H1 (cell line): ENCODE measurements at regions not wholly inside any gene's neighbourhood (a gene's known extent, or its start where the extent isn't known, plus 50 kb on each side); places are given as distances from the start of the nearest gene placed in this dataset.

Experiments
- BCL11A ChIP-seq, 2 experiments: IDR thresholded peaks; one replicate each; pipeline ENCODE4 v1.6.1; 2011; ENCODE audit warnings: low read depth in 2 of 2, low read length in 2 of 2, mild to moderate bottlenecking in 2 of 2
- CEBPB ChIP-seq: IDR thresholded peaks from 2 replicates; pipeline ENCODE4 v1.6.1; 2012; ENCODE audit warnings: low read depth, low read length
- KDM1A ChIP-seq: fragments of 200-600, 300-600 bp; sonication (generic); IDR thresholded peaks from 2 replicates; pipeline ENCODE4 v1.7.1; 2016; ENCODE audit warnings: mild to moderate bottlenecking, low read length, borderline replicate concordance
- KDM5A ChIP-seq: fragments of 200-600 bp; IDR thresholded peaks from 2 replicates; pipeline ENCODE4 v1.7.1; 2012; ENCODE audit warnings: mild to moderate bottlenecking, low read length, inconsistent platforms, mixed read lengths

DNA sequence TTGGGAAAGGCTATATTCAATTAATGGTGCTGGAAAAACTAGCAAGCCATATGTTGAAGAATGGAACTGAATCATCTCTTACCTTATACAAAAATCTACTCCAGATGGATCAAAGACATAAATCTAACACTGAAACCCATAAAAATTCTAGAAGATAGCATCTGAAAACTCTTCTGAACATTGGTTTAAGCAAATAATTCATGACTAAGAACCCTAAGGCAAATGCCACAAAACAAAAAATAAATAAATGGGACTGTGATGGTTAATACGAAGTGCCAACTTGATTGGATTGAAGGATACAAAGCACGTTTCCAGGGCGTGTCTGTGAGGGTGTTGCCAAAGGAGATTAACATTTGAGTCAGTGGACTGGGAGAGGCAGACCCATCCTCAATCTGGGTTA lies 1130.0 kb downstream of the DNAJB9 start (continued):
- no peak for TF ChIP-seq BCL11A (IDR thresholded peaks at IDR 0.05; ENCODE audit: low read depth in 2 of 2, low read length in 2 of 2)
- no peak for TF ChIP-seq KDM1A
- TF ChIP-seq KDM5A = no peak
- TF ChIP-seq CEBPB = no peak
